HCT116 (cell line): ENCODE measurements at regions not wholly inside any gene's neighbourhood (a gene's known extent, or its start where the extent isn't known, plus 50 kb on each side); places are given as distances from the start of the nearest gene placed in this dataset.

Experiments
- ATAC-seq: fragments of 200-7000 bp; cut with Tn5 transposase; 2 replicates; pipeline ENCODE4 v1.9.1; 2020; ENCODE audit warnings: mild to moderate bottlenecking, moderate library complexity
- BruUV-seq: library from RNA; stranded (reverse); fragments of 400-500 nt; replicated peaks from 2 replicates; lab custom pipeline; 2021; lab: Mats Ljungman, UMichigan
- CTCF ChIA-PET: fragments of 300-600 bp; sonication (Branson Sonifier 250); formaldehyde crosslinking; loops from one replicate; lab custom pipeline; 2021; ENCODE audit warnings: antibody characterized with exemption; lab: Charles Lee
- POLR2A ChIA-PET: fragments of 300-600, 350-600 bp; sonication (Branson Sonifier 250); formaldehyde crosslinking; loops from one replicate; lab custom pipeline; 2021; ENCODE audit warnings: antibody characterized with exemption; lab: Charles Lee
- RAD21 ChIA-PET, 2 experiments: fragments of 300-600 bp; sonication (Branson Sonifier 250); formaldehyde crosslinking; loops; one replicate each; lab custom pipeline; 2023; ENCODE audit warnings: low total read pairs in 2 of 2; ENCODE audit not compliant: uncharacterized antibody in 2 of 2, unreplicated experiment in 2 of 2, low non-redundant PET in 1 of 2; lab: Charles Lee
- DNase-seq: peaks from one replicate; pipeline ENCODE4 v3.0.0-alpha.2; 2010; ENCODE audit warnings: low read depth, low spot score
- H2AFZ ChIP-seq: fragments of 200-600 bp; shearing (Covaris generic), sonication (generic); 2 replicates; pipeline ENCODE4 v1.6.1; 2017; ENCODE audit warnings: low read depth, mixed run types, mixed read lengths, antibody characterized with exemption, low read length; ENCODE audit not compliant: poor library complexity, severe bottlenecking
- H3K27ac ChIP-seq: 2 replicates; pipeline ENCODE4 v1.5.1; 2012; ENCODE audit warnings: low read depth, low read length
- H3K27me3 ChIP-seq: fragments of 200-600 bp; sonication (generic); 2 replicates; pipeline ENCODE4 v1.6.1; 2016; ENCODE audit warnings: mixed run types, low read length, mixed read lengths; ENCODE audit not compliant: insufficient read depth
- H3K36me3 ChIP-seq, 2 experiments: fragments of 200-500 bp in 1 of 2; fragments of 200-600 bp in 1 of 2; sonication (Bioruptor generic) in 1 of 2; sonication (generic) in 1 of 2; 2 replicates each; pipeline versions ENCODE4 v1.5.1 to v1.6.1; 2014 to 2016; ENCODE audit warnings: low read length in 2 of 2, inconsistent platforms in 1 of 2, mixed read lengths in 1 of 2, mixed run types in 1 of 2; ENCODE audit not compliant: insufficient read depth in 2 of 2, control insufficient read depth in 1 of 2
- H3K4me1 ChIP-seq, 2 experiments: fragments of 200-600 bp in 1 of 2; sonication (generic) in 1 of 2; 2 replicates each; pipeline versions ENCODE4 v1.5.1 to v1.6.1; 2012 to 2017; ENCODE audit warnings: low read length in 2 of 2, inconsistent platforms in 1 of 2, mild to moderate bottlenecking in 1 of 2, mixed read lengths in 1 of 2, mixed run types in 1 of 2, moderate library complexity in 1 of 2; ENCODE audit not compliant: insufficient read depth in 2 of 2, control insufficient read depth in 1 of 2
- H3K4me2 ChIP-seq: fragments of 200-600 bp; sonication (generic); 2 replicates; pipeline ENCODE4 v1.6.1; 2017; ENCODE audit warnings: mixed run types, low read length, mixed read lengths
- H3K4me3 ChIP-seq, 2 experiments: fragments of 200-600 bp in 1 of 2; sonication (generic) in 1 of 2; replicated peaks in 1 of 2; 2 replicates each; pipeline ENCODE4 v1.5.1; 2011 to 2016; ENCODE audit warnings: low read length in 2 of 2, control low read depth in 1 of 2, low read depth in 1 of 2, mild to moderate bottlenecking in 1 of 2, mixed read lengths in 1 of 2, mixed run types in 1 of 2
- H3K79me2 ChIP-seq: fragments of 200-600 bp; sonication (generic); 2 replicates; pipeline ENCODE4 v1.6.1; 2017; ENCODE audit warnings: mild to moderate bottlenecking, mixed run types, low read length, moderate library complexity, mixed read lengths; ENCODE audit not compliant: insufficient read depth
- H3K9ac ChIP-seq: fragments of 200-600 bp; sonication (generic); 2 replicates; pipeline ENCODE4 v1.6.1; 2016; ENCODE audit warnings: low read length, mixed read lengths
- H3K9me2 ChIP-seq: fragments of 200-600 bp; sonication (generic), shearing (Covaris generic); 2 replicates; pipeline ENCODE4 v1.6.1; 2017; ENCODE audit warnings: mixed run types, mild to moderate bottlenecking, moderate library complexity; ENCODE audit not compliant: insufficient read depth
- H3K9me3 ChIP-seq, 2 experiments: fragments of 200-500 bp in 1 of 2; fragments of 200-600 bp in 1 of 2; sonication (Bioruptor generic) in 1 of 2; sonication (generic) in 1 of 2; 2 replicates each; pipeline ENCODE4 v1.6.1; 2014 to 2017; ENCODE audit warnings: low read length in 2 of 2, mixed read lengths in 2 of 2, inconsistent platforms in 1 of 2, low read depth in 1 of 2, mild to moderate bottlenecking in 1 of 2, mixed run types in 1 of 2, moderate library complexity in 1 of 2; ENCODE audit not compliant: control insufficient read depth in 1 of 2, insufficient read depth in 1 of 2
- H4K20me1 ChIP-seq: fragments of 200-600 bp; sonication (generic), shearing (Covaris generic); 2 replicates; pipeline ENCODE4 v1.6.1; 2017; ENCODE audit warnings: mixed run types, mild to moderate bottlenecking, moderate library complexity; ENCODE audit not compliant: insufficient read depth
- ATF3 ChIP-seq: IDR thresholded peaks from 2 replicates; pipeline ENCODE4 v1.6.1; 2012
- CBX3 ChIP-seq: IDR thresholded peaks from 2 replicates; pipeline ENCODE4 v1.6.1; 2012; ENCODE audit warnings: low read depth
- CEBPB ChIP-seq: IDR thresholded peaks from 2 replicates; pipeline ENCODE4 v1.6.1; 2012; ENCODE audit warnings: low read depth
- EGR1 ChIP-seq: IDR thresholded peaks from 2 replicates; pipeline ENCODE4 v1.6.1; 2012; ENCODE audit warnings: low read depth
- ELF1 ChIP-seq: IDR thresholded peaks from 2 replicates; pipeline ENCODE4 v1.6.1; 2012; ENCODE audit warnings: low read depth, borderline replicate concordance
- EZH2phosphoT487 ChIP-seq: fragments of 200-600 bp; IDR thresholded peaks from 2 replicates; pipeline ENCODE4 v1.6.1; 2018; ENCODE audit warnings: antibody characterized with exemption, borderline replicate concordance
- JUND ChIP-seq: IDR thresholded peaks from 2 replicates; pipeline ENCODE4 v1.6.1; 2012
- POLR2A ChIP-seq: IDR thresholded peaks from 2 replicates; pipeline ENCODE4 v1.7.0; 2011; ENCODE audit warnings: borderline replicate concordance; ENCODE audit not compliant: insufficient read depth, insufficient read length; ENCODE audit errors: extremely low read depth
- REST ChIP-seq: IDR thresholded peaks from 2 replicates; pipeline ENCODE4 v1.6.1; 2012; ENCODE audit warnings: low read depth
- SIN3A ChIP-seq: IDR thresholded peaks from 2 replicates; pipeline ENCODE4 v1.6.1; 2012; ENCODE audit warnings: low read depth
- SRF ChIP-seq: IDR thresholded peaks from 2 replicates; pipeline ENCODE4 v1.6.1; 2012; ENCODE audit warnings: low read depth
- ZNF274 ChIP-seq: fragments of 200-500 bp; sonication (Bioruptor generic); IDR thresholded peaks from 2 replicates; pipeline ENCODE4 v1.6.1; 2014; ENCODE audit warnings: mild to moderate bottlenecking, low read depth, low read length, inconsistent platforms
- intact Hi-C: fragments of 100-400 bp; cut with micrococcal nuclease; formaldehyde crosslinking; loops from 2 replicates; pipeline ENCODE4 v1.10.0; 2022

- TF ChIP-seq EZH2phosphoT487, result no peak
- no peak for TF ChIP-seq REST
- TF ChIP-seq ATF3, result no peak
- no peak for TF ChIP-seq ELF1
- no peak for TF ChIP-seq CBX3
- no peak for TF ChIP-seq JUND
- TF ChIP-seq POLR2A, result no peak
- Histone ChIP-seq H3K9me2 (no peaks in the 10 kb centered on the region), H3K36me3 (no peaks in the 10 kb centered on the region; a peak in 1 of 4 replicates), H2AFZ (peak overlapping the region; percentile 48), H3K4me2 (no peak overlapping the region), H3K27me3 (no peaks in the 10 kb centered on the region), H3K4me1 (no peaks in the 10 kb centered on the region), H3K27ac (no peak overlapping the region), H3K79me2 (no peaks in the 10 kb centered on the region), H3K9ac (no peak overlapping the region), H3K4me3 (no peak overlapping the region), H3K9me3 (no peaks in the 10 kb centered on the region), H4K20me1 (no peaks in the 10 kb centered on the region)
- ChIA-PET POLR2A (no interaction called here), RAD21 (no interaction called here), CTCF (no interaction called here)
- intact Hi-C loops, result no loop called here
- ATAC-seq (no peak), DNase-seq (no peak)
- no TSS peak for BruUV-seq
Measured at GRCh38 chr3:98690876-98691275, 72.3 kb upstream of the ST3GAL6 start.

GRCh38 chr3:98691897-98692296 is 71.2 kb upstream of the ST3GAL6 start:
- H3K9ac ChIP-seq, result no peak overlapping the region
- no peaks in the 10 kb centered on the region for H3K27me3 ChIP-seq
- no peaks in the 10 kb centered on the region for H3K79me2 ChIP-seq
- no peak for ATAC-seq
- ChIA-PET RAD21 (no interaction called here), POLR2A (no interaction called here), CTCF (no interaction called here)
- H2AFZ ChIP-seq, result no peak overlapping the region
- H3K4me3 ChIP-seq, result no peak overlapping the region
- no peaks in the 10 kb centered on the region for H3K4me1 ChIP-seq
- no peaks in the 10 kb centered on the region; a peak in 1 of 4 replicates for H3K36me3 ChIP-seq
- TF ChIP-seq ZNF274, result no peak
- TF ChIP-seq SIN3A, result no peak
- no peak for TF ChIP-seq CEBPB
- no peak for TF ChIP-seq CBX3
- no peak for TF ChIP-seq SRF
- TF ChIP-seq EGR1, result no peak
- TF ChIP-seq REST, result no peak
- TF ChIP-seq EZH2phosphoT487, result no peak
- no peak overlapping the region for H3K27ac ChIP-seq
- no peak for DNase-seq
- intact Hi-C loops, result no loop called here
- H3K9me2 ChIP-seq, result no peaks in the 10 kb centered on the region
- BruUV-seq, result no TSS peak
- H4K20me1 ChIP-seq, result no peaks in the 10 kb centered on the region
- no peaks in the 10 kb centered on the region for H3K9me3 ChIP-seq
- H3K4me2 ChIP-seq, result no peak overlapping the region
